Fibroblast of peridontal ligament (primary cell): ENCODE measurements at regions not wholly inside any gene's neighbourhood (a gene's known extent, or its start where the extent isn't known, plus 50 kb on each side); places are given as distances from the start of the nearest gene placed in this dataset.

Experiments
- DNase-seq: peaks from one replicate; pipeline ENCODE4 v3.0.0-alpha.2; 2010; ENCODE audit errors: extremely low read depth

DNA sequence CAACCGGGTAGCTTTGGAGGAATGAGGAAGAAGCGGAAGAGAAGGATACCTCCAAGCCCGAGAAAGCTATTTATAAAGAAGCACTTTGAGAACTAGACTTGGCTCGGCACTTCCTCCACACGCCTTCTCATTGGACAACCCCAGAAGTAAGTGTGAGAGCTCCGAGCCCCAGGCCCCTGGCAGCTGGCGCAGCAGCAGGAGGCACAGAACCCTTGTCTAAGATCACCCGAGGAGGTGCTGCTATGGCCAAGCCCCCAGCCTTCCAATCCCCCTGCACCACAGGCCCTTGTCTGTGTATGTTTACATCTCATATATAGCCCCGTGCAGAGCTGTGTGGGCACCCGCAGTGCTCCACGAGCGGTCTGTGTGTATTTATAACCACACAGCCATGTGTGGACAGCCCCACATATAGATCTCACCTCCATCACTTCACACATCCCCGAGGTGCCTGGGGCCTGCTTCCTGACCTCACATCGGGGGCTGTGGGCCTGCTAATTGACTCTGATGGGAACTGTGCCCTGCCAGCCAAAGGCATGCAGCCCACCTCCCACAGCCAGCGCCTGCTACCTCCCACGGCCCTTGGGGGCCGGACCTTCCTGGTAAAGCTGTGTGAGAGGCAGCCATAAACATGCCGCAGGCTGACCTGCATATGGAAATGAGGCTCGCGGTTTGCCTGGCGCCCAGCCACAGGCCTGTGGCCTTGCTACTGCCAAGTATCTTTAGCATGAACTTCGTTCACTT is 96.1 kb downstream of the C17orf67 start:
- DNase-seq, result peak; percentile 57

DNA sequence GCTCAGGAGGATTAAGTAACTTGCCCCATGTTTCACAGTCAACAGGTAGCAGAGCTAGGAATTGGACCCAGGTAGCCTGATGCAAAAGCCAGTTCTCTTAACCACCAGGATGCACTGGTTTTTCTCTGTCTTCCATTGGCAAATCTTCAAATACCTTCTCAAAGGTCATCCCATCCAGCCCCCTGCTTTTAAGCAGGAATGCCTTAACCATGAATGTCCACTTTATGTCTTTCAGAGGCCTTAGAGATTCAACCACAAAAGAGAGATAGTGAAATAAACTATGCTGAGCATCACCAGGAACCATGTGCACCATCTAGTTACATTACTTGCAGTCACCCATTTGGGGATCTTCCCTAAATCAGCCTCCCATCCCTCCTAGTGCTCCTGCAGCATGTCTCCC is 94.3 kb downstream of the C17orf67 start:
- no peak for DNase-seq

GRCh38 chr17:56739776-56740175 is 93.9 kb downstream of the C17orf67 start:
- DNase-seq, result no peak

- no peak for DNase-seq
Observed at GRCh38 chr17:56740481-56740880, 93.2 kb downstream of the C17orf67 start.
